GM10248 (cell line): ENCODE measurements at regions not wholly inside any gene's neighbourhood (a gene's known extent, or its start where the extent isn't known, plus 50 kb on each side); places are given as distances from the start of the nearest gene placed in this dataset.

Source experiments
- CTCF ChIA-PET: fragments of 300-600 bp; sonication (Branson Sonifier 250); formaldehyde crosslinking; extraction: SDS; loops from one replicate; lab custom pipeline; 2021; ENCODE audit warnings: antibody characterized with exemption; lab: Yijun Ruan, JAX
- POLR2A ChIA-PET: fragments of 350-650 bp; sonication (Branson Sonifier 250); formaldehyde crosslinking; extraction: SDS; loops from one replicate; lab custom pipeline; 2020; ENCODE audit warnings: antibody characterized with exemption; lab: Yijun Ruan, JAX
- DNase-seq: peaks from one replicate; pipeline ENCODE4 v3.0.0; 2012; ENCODE audit errors: extremely low spot score
- CTCF ChIP-seq: IDR thresholded peaks from 2 replicates; pipeline ENCODE4 v1.5.1; 2012; ENCODE audit warnings: mild to moderate bottlenecking, low read depth; ENCODE audit errors: extremely low read depth, missing control alignments, control extremely low read depth

DNA sequence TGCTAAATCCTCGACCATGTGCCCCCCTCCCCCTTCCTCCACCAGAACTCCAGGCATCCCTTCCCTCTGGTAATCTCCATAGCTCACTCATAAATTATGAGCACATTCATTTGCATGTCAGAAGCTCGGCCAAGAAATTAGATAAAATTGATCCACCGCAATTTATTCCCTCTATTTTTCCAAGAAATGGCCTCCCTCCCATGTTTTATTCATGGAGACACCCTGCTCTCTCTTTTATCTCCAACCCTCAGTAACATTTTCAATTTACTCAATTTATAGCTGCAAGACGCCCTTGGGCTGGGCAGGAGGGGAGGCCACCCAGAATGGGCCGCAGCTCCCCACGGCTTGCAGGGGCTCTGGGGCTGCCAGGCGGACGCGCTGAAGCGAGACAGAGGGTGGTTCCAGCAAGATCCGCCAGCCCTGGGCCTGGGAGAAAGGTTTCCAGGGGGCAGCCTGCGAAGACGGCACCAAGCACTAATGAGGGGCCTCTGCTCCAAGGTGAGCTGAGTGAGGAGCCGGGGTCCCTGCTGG, 54.7 kb upstream of the ZNF423 start:
- DNase-seq = no peak
- CTCF ChIA-PET = interaction anchor here (1.2 kb wide), 2 partner anchors 10 to 47 kb away, joined by 3 to 5 read pairs; no protein-coding TSS in a partner anchor
- POLR2A ChIA-PET = interaction anchor here (0.7 kb wide), 1 partner anchor 663 kb away, joined by 4 read pairs; no protein-coding TSS in a partner anchor
- no peak for TF ChIP-seq CTCF

- no peak for DNase-seq
- CTCF ChIA-PET = interaction anchor here (1.2 to 1.6 kb wide), 2 partner anchors 10 to 46 kb away, joined by 3 to 6 read pairs; no protein-coding TSS in a partner anchor
- POLR2A ChIA-PET = no interaction called here
- TF ChIP-seq CTCF = no peak
Measured at GRCh38 chr16:49911430-49911829, 55.5 kb upstream of the ZNF423 start.

DNA sequence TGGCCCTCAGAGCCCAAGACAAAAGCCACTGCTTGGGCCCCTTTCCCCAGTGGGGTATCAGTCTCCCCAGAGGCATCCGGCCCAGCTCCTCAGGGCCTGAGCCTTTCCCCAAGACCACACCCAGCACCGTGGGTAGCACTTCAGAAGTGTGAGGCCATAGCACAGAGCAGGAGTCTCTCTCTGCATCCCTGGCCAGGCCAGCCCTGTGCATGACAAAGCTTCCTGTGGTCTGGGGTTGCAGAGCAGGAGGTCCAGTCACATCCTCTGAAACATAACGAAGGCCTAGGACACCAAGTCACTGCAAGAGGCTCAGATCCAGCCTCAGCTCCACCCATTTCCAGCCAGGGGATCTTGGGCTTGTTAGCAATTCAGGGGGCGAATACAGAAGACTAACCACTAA, 56.8 kb upstream of the ZNF423 start:
- no peak for TF ChIP-seq CTCF
- CTCF ChIA-PET = interaction anchor here (1.6 kb wide), 1 partner anchor 9 kb away, joined by 6 read pairs; no protein-coding TSS in a partner anchor
- POLR2A ChIA-PET = no interaction called here
- DNase-seq = no peak

DNA sequence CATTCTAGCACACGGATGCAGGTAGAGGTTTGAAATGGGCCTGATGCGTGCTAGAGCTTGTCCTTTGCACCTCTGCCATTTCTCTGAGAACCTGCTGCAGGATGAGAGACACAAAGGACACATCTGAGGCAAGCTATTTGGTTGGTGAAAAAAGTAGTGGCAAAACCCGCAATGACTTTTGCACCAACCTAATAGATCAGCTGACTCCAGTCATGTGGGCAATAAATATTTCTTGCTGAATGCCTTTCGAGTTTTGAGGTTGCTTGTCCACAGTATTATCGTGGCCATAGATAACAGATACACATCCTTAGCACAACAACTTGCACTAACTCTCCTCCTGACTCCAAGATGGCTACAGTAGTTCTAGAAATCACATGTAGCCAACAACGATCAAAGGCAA, 57.8 kb upstream of the ZNF423 start:
- TF ChIP-seq CTCF = no peak
- no peak for DNase-seq
- POLR2A ChIA-PET = no interaction called here
- CTCF ChIA-PET = no interaction called here

- no peak for DNase-seq
Measured at GRCh38 chr16:49914657-49915056, 58.7 kb upstream of the ZNF423 start.

GRCh38 chr16:49918257-49918656, 62.3 kb upstream of the ZNF423 start:
- ChIA-PET CTCF (interaction anchor here (1.0 kb wide), 1 partner anchor 511 kb away, joined by 3 read pairs; no protein-coding TSS in a partner anchor), POLR2A (no interaction called here)
- no peak for DNase-seq
- no peak for TF ChIP-seq CTCF

More at GRCh38 chr16:49914657-49915056, 58.7 kb upstream of the ZNF423 start:
- ChIA-PET CTCF (no interaction called here), POLR2A (no interaction called here)
- TF ChIP-seq CTCF = no peak
